Cardiac fibroblast (primary cell): ENCODE measurements at regions not wholly inside any gene's neighbourhood (a gene's known extent, or its start where the extent isn't known, plus 50 kb on each side); places are given as distances from the start of the nearest gene placed in this dataset.
"Not testable (repeated sequence)": the region's sequence is repeated elsewhere in the genome, so short reads cannot be mapped to it uniquely, and the experiment has no call there.

Source experiments
- DNase-seq, 2 donors: peaks; one replicate each; pipeline versions ENCODE4 v3.0.0 to v3.0.0-alpha.2; 2010; ENCODE audit warnings: low read depth in 2 of 2
- H3K4me3 ChIP-seq, 2 donors: replicated peaks in 1 of 2; 1 replicate in 1 of 2; 2 replicates in 1 of 2; pipeline ENCODE4 v1.5.1; 2011; ENCODE audit warnings: low read depth in 2 of 2, low read length in 2 of 2, mild to moderate bottlenecking in 2 of 2, moderate library complexity in 1 of 2
- CTCF ChIP-seq: IDR thresholded peaks from one replicate; pipeline ENCODE4 v1.5.1; 2011; ENCODE audit warnings: low read depth, mild to moderate bottlenecking, low read length, inconsistent platforms

DNA sequence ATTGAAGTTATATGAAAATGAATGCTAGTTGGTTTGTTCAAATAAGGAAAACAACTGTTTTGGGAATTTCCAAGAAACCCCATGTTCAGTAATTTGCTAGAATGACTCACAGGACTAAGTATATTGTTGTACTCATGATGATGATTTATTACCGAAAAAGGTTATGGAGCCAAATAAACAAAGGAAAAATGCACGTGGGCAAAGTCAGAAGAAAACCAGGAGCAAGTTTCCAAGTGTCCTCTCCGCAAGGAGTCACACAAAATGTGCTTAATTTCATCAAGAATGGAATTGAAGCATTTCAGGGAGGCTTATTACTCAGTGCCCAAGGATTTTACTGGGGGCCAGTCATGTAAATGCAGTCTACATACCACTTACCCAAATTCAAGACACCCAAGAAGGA, 1652.4 kb upstream of the TMEFF2 start:
- no peak for TF ChIP-seq CTCF
- DNase-seq, result peak; percentile 73 to 94

DNA sequence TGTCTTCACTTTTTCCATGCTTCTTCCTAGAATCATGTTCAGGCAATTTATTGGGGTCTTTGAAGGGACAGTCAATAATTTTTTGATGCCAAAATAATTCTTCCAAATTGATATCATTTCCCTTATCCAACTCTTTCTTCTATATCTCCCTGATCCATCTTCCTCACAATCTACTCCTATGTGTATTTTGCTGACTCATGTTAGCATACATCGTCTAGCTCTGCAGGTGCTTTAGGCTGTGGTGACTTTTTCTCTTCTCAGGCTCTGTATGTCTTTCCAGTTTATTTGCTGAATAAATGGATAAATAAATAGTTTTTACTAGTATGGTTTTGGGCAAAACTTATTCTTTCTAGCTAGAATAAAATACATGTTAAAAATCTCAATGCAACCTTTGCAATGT, 1650.9 kb upstream of the TMEFF2 start:
- DNase-seq, result no peak
- TF ChIP-seq CTCF, result no peak
- no peak overlapping the region for H3K4me3 ChIP-seq

More for the DNA sequence above, 1652.4 kb upstream of the TMEFF2 start:
- H3K4me3 ChIP-seq, result no peak overlapping the region

- no peak for TF ChIP-seq CTCF
- no peak for DNase-seq
- H3K4me3 ChIP-seq, result no peak overlapping the region
Measured at GRCh38 chr2:193843675-193844074, 1648.9 kb upstream of the TMEFF2 start.

DNA sequence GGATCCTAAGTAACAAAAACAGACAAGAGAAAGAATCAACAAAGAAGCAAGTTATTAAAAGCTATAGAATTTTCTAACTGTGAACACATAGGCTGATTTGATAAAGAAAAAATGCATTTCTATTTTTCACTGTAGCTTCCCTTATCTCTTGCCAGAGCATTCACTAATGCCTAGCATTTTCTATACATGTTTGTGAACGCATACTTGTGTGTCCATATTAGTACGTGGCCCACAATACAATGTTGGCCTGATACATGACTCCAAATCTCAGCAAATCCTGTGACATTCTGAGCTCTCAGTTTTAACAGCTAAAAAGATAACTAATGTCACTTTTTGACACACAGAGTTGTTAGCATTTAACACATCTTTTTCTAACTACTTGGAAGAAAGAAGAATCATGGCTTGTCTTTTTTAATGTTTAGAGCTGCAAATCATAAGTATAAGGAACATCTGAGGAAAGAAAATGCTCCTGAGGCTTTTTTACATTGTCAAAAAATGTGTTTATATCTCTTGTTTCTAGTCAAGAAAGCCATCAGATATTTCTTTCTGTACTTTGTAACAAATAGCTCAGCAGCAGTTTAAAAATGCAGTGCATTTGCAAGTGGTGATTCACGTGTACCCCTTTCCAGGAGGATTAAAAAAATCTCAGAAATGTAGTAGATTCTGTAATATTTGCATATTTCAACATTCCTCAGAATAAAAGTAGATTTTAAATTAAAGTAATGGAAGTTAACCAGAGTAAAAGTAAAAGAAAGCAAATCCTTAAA, 1646.8 kb upstream of the TMEFF2 start:
- peak; percentile 68 to 86 for DNase-seq
- no peak for TF ChIP-seq CTCF
- no peak overlapping the region for H3K4me3 ChIP-seq

- peak; percentile 56 to 88 for DNase-seq
- H3K4me3 ChIP-seq, result no peak overlapping the region
- no peak for TF ChIP-seq CTCF
Measured at GRCh38 chr2:193837111-193837738, 1642.5 kb upstream of the TMEFF2 start.

DNA sequence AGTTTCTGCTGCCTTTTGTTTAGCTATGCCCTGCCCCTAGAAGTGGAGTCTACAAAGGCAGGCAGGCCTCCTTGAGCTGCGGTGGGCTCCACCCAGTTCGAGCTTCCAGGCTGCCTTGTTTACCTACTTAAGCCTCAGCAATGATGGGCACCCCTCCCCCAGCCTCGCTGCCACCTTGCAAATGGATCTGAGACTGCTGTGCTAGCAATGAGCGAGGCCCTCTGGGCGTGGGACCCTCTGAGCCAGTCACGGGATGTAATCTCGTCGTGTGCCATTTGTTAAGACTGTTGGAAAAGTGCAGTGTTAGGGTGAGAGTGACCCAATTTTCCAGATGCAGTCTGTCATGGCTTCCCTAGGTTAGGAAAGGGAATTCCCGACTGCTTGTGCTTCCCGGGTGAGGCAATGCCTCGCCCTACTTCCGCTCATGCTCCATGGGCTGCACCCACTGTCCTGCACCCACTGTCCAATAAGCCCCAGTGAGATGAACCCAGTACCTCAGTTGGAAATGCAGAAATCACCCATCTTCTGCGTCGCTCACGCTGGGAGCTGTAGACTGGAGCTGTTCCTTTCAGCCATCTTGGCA, 1641.8 kb upstream of the TMEFF2 start:
- H3K4me3 ChIP-seq, DNase-seq: not testable (repeated sequence)

DNA sequence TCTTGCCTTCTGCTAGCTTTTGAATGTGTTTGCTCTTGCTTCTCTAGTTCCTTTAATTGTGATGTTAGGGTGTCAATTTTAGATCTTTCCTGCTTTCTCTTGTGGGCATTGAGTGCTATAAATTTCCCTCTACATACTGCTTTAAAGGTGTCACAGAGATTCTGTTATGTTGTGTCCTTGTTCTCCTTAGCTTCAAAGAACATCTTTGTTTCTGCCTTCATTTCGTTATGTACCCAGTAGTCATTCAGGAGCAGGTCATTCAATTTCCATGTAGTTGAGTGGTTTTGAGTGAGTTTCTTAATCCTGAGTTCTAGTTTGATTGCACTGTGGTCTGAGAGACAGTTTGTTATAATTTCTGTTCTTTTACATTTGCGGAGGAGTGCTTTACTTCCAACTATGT, 1639.2 kb upstream of the TMEFF2 start:
- peak; percentile 31 to 89 for DNase-seq
- not testable (repeated sequence) for H3K4me3 ChIP-seq
